Muscle layer of duodenum (tissue), 2 donors: ENCODE measurements at regions not wholly inside any gene's neighbourhood (a gene's known extent, or its start where the extent isn't known, plus 50 kb on each side); places are given as distances from the start of the nearest gene placed in this dataset.
A peak's percentile ranks its signal among the peaks of the same experiment; 100 is the strongest.
"Not testable (repeated sequence)": the region's sequence is repeated elsewhere in the genome, so short reads cannot be mapped to it uniquely, and the experiment has no call there.

Source experiments
- H3K27ac ChIP-seq: one replicate; pipeline ENCODE4 v1.7.0; 2013; ENCODE audit warnings: mild to moderate bottlenecking, low read length
- H3K27me3 ChIP-seq: one replicate; pipeline ENCODE4 v1.7.0; 2013; ENCODE audit warnings: low read depth, mild to moderate bottlenecking, control low read depth, low read length
- H3K36me3 ChIP-seq, 2 donors: one replicate each; pipeline ENCODE4 v1.7.0; 2013; ENCODE audit warnings: low read length in 2 of 2, control low read depth in 1 of 2, mild to moderate bottlenecking in 1 of 2; ENCODE audit not compliant: insufficient read depth in 2 of 2, control insufficient read depth in 1 of 2
- H3K4me1 ChIP-seq, 2 donors: one replicate each; pipeline ENCODE4 v1.7.0; 2013; ENCODE audit warnings: low read length in 2 of 2, mild to moderate bottlenecking in 2 of 2, control low read depth in 1 of 2, moderate library complexity in 1 of 2; ENCODE audit not compliant: insufficient read depth in 2 of 2, control insufficient read depth in 1 of 2
- H3K4me3 ChIP-seq, 2 donors: one replicate each; pipeline ENCODE4 v1.7.0; 2013; ENCODE audit warnings: low read length in 2 of 2, low read depth in 1 of 2, mild to moderate bottlenecking in 1 of 2
- H3K9me3 ChIP-seq, 2 donors: one replicate each; pipeline ENCODE4 v1.7.0; 2013; ENCODE audit warnings: low read length in 2 of 2, control low read depth in 1 of 2, mild to moderate bottlenecking in 1 of 2; ENCODE audit not compliant: control insufficient read depth in 1 of 2
- donor health status: healthy.

GRCh38 chr5:62083247-62083646, 222.8 kb upstream of the KIF2A start:
- Histone ChIP-seq H3K9me3 (no peaks in the 10 kb centered on the region), H3K27ac (no peak overlapping the region), H3K4me3 (no peak overlapping the region)

GRCh38 chr5:62083661-62084060, 222.3 kb upstream of the KIF2A start:
- Histone ChIP-seq H3K27ac (no peak overlapping the region), H3K36me3 (no peaks in the 10 kb centered on the region), H3K9me3 (no peaks in the 10 kb centered on the region), H3K4me3 (no peak overlapping the region), H3K27me3 (no peaks in the 10 kb centered on the region), H3K4me1 (no peaks in the 10 kb centered on the region)

More at GRCh38 chr5:62083247-62083646, 222.8 kb upstream of the KIF2A start:
- Histone ChIP-seq H3K36me3 (no peaks in the 10 kb centered on the region), H3K27me3 (no peaks in the 10 kb centered on the region), H3K4me1 (no peaks in the 10 kb centered on the region)

DNA sequence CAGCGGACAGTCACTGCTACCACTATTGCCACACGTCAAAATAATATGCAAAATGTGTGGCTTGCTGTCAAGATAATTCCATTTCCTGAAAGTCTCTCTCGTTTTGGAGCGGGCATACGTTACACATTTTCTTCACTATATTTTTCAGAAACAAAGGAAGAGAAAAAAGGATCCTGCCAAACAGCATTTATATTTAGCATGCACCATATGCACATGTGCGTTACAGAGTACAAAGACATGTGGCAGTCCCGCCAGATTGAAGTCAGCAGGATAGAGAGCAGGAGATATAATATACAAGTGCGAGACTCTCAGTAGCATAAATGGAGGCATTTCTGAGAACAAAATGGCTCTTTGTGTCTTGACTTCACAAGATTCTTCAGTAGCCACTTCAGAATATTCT, 221.6 kb upstream of the KIF2A start:
- no peak overlapping the region for H3K27ac ChIP-seq
- H3K9me3 ChIP-seq: no peaks in the 10 kb centered on the region
- no peak overlapping the region for H3K4me3 ChIP-seq
- H3K36me3 ChIP-seq: no peaks in the 10 kb centered on the region
- H3K27me3 ChIP-seq: no peaks in the 10 kb centered on the region
- no peaks in the 10 kb centered on the region for H3K4me1 ChIP-seq

DNA sequence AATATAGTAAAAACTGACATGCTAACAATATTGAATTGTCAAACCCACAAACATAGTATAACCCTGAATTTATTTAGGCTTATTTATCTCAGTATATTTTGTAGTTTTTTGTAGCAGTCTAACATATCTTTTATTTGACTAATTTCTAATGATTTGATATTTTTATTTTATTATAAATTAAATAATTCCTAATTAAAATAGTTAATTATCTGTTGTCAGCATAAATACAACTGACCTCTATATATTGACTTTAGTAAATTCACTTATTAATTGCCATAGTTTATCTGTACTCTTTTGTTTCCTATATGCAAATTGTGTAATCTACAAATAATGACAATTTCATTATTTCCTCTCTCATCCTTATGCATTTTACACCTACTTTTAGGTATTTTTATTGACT, 215.1 kb upstream of the KIF2A start:
- Histone ChIP-seq H3K27me3 (no peaks in the 10 kb centered on the region), H3K9me3 (no peaks in the 10 kb centered on the region), H3K4me3 (no peak overlapping the region), H3K4me1 (no peaks in the 10 kb centered on the region), H3K27ac (no peak overlapping the region), H3K36me3 (no peaks in the 10 kb centered on the region)

DNA sequence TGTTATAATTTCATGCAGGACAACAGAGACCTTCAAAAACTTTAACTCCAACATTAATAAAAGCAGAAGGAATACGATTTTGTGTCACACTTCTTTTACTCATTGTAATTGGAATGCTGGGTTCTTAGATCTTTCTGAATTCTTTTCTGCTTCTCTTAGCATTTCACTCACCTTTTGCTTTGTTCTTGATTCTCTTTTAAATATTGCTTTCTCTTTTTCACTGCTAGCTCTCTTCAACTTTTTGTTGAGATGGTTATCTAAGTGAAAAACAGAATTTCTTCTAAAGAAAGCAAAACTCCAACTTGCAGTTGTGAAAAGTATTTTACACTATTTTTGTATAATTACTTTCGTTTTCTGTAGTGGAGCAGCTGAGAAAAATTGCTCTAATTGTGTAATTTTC, 212.6 kb upstream of the KIF2A start:
- Histone ChIP-seq H3K4me1 (no peaks in the 10 kb centered on the region), H3K27ac (no peak overlapping the region), H3K9me3 (no peaks in the 10 kb centered on the region), H3K4me3 (peak overlapping the region in 1 of 2 donors; percentile 16), H3K36me3 (no peaks in the 10 kb centered on the region), H3K27me3 (no peaks in the 10 kb centered on the region)

DNA sequence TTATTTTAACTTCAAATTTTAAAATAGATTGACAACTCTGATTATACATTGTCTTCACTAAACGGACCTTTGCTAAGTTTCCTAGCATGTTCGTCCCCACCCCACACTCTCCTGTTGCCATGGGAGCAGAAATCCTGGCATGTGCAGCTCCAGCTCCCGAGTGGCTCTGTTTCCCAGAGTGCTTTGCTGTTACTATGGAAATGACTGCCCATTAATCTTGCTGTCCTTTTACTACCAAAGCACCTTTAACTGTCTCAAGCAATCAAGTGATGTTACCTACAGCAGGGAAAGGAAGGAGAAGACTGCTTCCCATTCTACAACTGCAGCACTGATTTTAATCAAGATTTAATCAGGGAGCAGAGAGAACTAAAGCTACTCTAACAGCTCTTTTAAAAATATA, 212.0 kb upstream of the KIF2A start:
- no peak overlapping the region for H3K27ac ChIP-seq
- H3K4me3 ChIP-seq: peak overlapping the region in 1 of 2 donors; percentile 16
- no peaks in the 10 kb centered on the region for H3K27me3 ChIP-seq
- H3K9me3 ChIP-seq: no peaks in the 10 kb centered on the region
- no peaks in the 10 kb centered on the region for H3K4me1 ChIP-seq
- no peaks in the 10 kb centered on the region for H3K36me3 ChIP-seq

DNA sequence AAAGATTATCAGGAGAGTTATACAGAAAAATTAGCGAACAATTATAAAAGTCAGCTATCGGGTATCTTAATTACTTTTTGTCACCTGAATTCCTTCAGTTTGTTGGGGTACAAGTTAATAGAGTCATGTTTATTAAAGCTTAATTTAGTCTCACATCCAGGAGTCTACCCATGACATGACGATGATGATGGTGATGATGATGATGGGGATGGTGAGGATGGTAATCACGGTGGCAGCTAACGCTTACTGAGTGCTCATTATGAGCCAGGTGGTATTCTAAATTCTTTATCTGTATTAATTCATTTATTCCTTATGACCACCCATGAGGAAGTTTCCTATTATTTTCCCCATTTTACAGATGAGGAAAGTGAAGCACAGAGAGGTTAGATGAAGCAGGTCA, 208.6 kb upstream of the KIF2A start:
- Histone ChIP-seq H3K9me3 (no peaks in the 10 kb centered on the region), H3K27me3 (no peaks in the 10 kb centered on the region), H3K4me3 (no peak overlapping the region), H3K36me3 (no peaks in the 10 kb centered on the region), H3K4me1 (no peaks in the 10 kb centered on the region), H3K27ac (no peak overlapping the region)

DNA sequence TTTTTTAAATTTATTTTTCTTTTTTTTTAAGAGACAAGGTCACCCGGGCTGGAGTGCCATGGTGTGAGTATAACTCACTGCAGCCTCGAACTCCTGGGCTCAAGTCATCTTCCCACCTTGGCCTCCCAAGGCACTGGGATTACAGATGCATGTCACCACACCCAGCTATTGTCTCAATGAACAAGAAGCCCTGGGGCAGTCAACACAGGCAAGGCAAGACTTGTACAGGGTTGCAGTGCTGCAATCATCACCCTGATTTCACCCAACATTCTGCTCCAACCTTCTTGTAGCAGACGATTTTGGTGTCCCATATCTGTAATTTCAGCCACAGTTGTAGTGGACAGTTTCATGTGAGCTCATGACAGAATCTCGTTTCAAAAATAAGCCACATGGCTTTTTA, 205.8 kb upstream of the KIF2A start:
- H3K36me3 ChIP-seq: no peaks in the 10 kb centered on the region
- no peaks in the 10 kb centered on the region for H3K4me1 ChIP-seq
- no peak overlapping the region for H3K4me3 ChIP-seq
- H3K9me3 ChIP-seq: no peaks in the 10 kb centered on the region
- no peaks in the 10 kb centered on the region for H3K27me3 ChIP-seq
- H3K27ac ChIP-seq: no peak overlapping the region

DNA sequence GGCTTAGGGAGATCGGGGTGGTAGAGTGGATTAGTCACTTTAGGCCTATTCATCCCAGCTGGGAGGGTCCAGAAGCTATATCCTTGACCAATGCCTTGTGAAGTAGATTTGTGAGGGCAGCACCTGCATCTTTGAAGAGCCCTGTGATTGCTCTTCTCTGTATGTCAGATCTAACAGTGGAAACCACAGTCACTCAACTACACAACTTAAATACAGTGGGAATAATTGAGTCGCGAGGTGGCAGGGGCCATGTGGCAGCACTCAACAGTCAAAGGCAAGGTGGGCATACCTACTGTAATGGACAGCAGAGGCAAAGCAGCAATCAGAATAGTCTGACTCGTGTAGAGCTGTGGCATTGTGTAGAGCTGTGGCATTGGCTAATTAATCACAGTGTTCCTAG, 202.1 kb upstream of the KIF2A start:
- H3K27me3 ChIP-seq, H3K36me3 ChIP-seq, H3K9me3 ChIP-seq, H3K4me3 ChIP-seq, H3K27ac ChIP-seq, H3K4me1 ChIP-seq: not testable (repeated sequence)

GRCh38 chr5:62111428-62111827, 194.6 kb upstream of the KIF2A start:
- Histone ChIP-seq H3K4me1 (peaks cover 0 to 6% of the 10 kb centered on the region in 2 donors), H3K36me3 (no peaks in the 10 kb centered on the region), H3K27me3 (no peaks in the 10 kb centered on the region), H3K4me3 (no peak overlapping the region), H3K9me3 (no peaks in the 10 kb centered on the region), H3K27ac (no peak overlapping the region)

- no peaks in the 10 kb centered on the region for H3K36me3 ChIP-seq
- peaks cover 0 to 6% of the 10 kb centered on the region in 2 donors for H3K4me1 ChIP-seq
- H3K9me3 ChIP-seq: no peaks in the 10 kb centered on the region
- H3K4me3 ChIP-seq: no peak overlapping the region
- H3K27me3 ChIP-seq: no peaks in the 10 kb centered on the region
- no peak overlapping the region for H3K27ac ChIP-seq
Measured at GRCh38 chr5:62112689-62113228, 193.2 kb upstream of the KIF2A start.

- no peak overlapping the region for H3K4me3 ChIP-seq
- no peaks in the 10 kb centered on the region for H3K36me3 ChIP-seq
- H3K27ac ChIP-seq: no peak overlapping the region
- peaks cover 0 to 6% of the 10 kb centered on the region in 2 donors for H3K4me1 ChIP-seq
- H3K9me3 ChIP-seq: no peaks in the 10 kb centered on the region
- no peaks in the 10 kb centered on the region for H3K27me3 ChIP-seq
Measured at GRCh38 chr5:62115014-62115413, 191.0 kb upstream of the KIF2A start.
